ENCODE measurements at regions not wholly inside any gene's neighbourhood (a gene's known extent, or its start where the extent isn't known, plus 50 kb on each side); places are given as distances from the start of the nearest gene placed in this dataset.

GRCh38 chr3:18018491-18019160 lies 276.2 kb upstream of the TBC1D5 start:
- H3K27ac ChIP-seq (ENCODE audit: insufficient read depth, low read length, poor library complexity, severe bottlenecking) = no peak overlapping the region
- no peak overlapping the region for H3K4me3 ChIP-seq (ENCODE audit: insufficient read depth, low read depth, low read length, poor library complexity, severe bottlenecking)
- no peak for DNase-seq
- peaks cover 6% of the 10 kb centered on the region for H3K27me3 ChIP-seq (replicated peaks; ENCODE audit: control insufficient read depth, insufficient read depth, low read length, poor library complexity, severe bottlenecking)
- no peaks in the 10 kb centered on the region for H3K36me3 ChIP-seq (ENCODE audit: control insufficient read depth, insufficient read depth, low read length)
- no peaks in the 10 kb centered on the region for H3K9me3 ChIP-seq (ENCODE audit: control insufficient read depth, low read length)
- no peaks in the 10 kb centered on the region for H3K4me1 ChIP-seq (ENCODE audit: control insufficient read depth, insufficient read depth, low read length, poor library complexity, severe bottlenecking)

GRCh38 chr3:18016366-18016765 lies 273.9 kb upstream of the TBC1D5 start:
- Histone ChIP-seq H3K4me3 (ENCODE audit: insufficient read depth, low read depth, low read length, poor library complexity, severe bottlenecking) (no peak overlapping the region), H3K9me3 (ENCODE audit: control insufficient read depth, low read length) (no peaks in the 10 kb centered on the region), H3K4me1 (ENCODE audit: control insufficient read depth, insufficient read depth, low read length, poor library complexity, severe bottlenecking) (no peaks in the 10 kb centered on the region), H3K27me3 (replicated peaks; ENCODE audit: control insufficient read depth, insufficient read depth, low read length, poor library complexity, severe bottlenecking) (peaks cover 6% of the 10 kb centered on the region), H3K27ac (ENCODE audit: insufficient read depth, low read length, poor library complexity, severe bottlenecking) (no peak overlapping the region), H3K36me3 (ENCODE audit: control insufficient read depth, insufficient read depth, low read length) (no peaks in the 10 kb centered on the region)
- no peak for DNase-seq

GRCh38 chr3:18012933-18013332 lies 270.5 kb upstream of the TBC1D5 start:
- H3K27me3 ChIP-seq (replicated peaks; ENCODE audit: control insufficient read depth, insufficient read depth, low read length, poor library complexity, severe bottlenecking) = no peaks in the 10 kb centered on the region
- H3K4me1 ChIP-seq (ENCODE audit: control insufficient read depth, insufficient read depth, low read length, poor library complexity, severe bottlenecking) = no peaks in the 10 kb centered on the region
- no peak for DNase-seq
- no peak overlapping the region for H3K27ac ChIP-seq (ENCODE audit: insufficient read depth, low read length, poor library complexity, severe bottlenecking)
- no peaks in the 10 kb centered on the region for H3K36me3 ChIP-seq (ENCODE audit: control insufficient read depth, insufficient read depth, low read length)
- no peak overlapping the region for H3K4me3 ChIP-seq (ENCODE audit: insufficient read depth, low read depth, low read length, poor library complexity, severe bottlenecking)
- no peaks in the 10 kb centered on the region for H3K9me3 ChIP-seq (ENCODE audit: control insufficient read depth, low read length)

GRCh38 chr3:18012436-18012835 lies 270.0 kb upstream of the TBC1D5 start:
- DNase-seq = no peak
- no peaks in the 10 kb centered on the region for H3K27me3 ChIP-seq (replicated peaks; ENCODE audit: control insufficient read depth, insufficient read depth, low read length, poor library complexity, severe bottlenecking)
- H3K4me1 ChIP-seq (ENCODE audit: control insufficient read depth, insufficient read depth, low read length, poor library complexity, severe bottlenecking) = no peaks in the 10 kb centered on the region
- H3K4me3 ChIP-seq (ENCODE audit: insufficient read depth, low read depth, low read length, poor library complexity, severe bottlenecking) = no peak overlapping the region
- H3K36me3 ChIP-seq (ENCODE audit: control insufficient read depth, insufficient read depth, low read length) = no peaks in the 10 kb centered on the region
- H3K9me3 ChIP-seq (ENCODE audit: control insufficient read depth, low read length) = no peaks in the 10 kb centered on the region
- no peak overlapping the region for H3K27ac ChIP-seq (ENCODE audit: insufficient read depth, low read length, poor library complexity, severe bottlenecking)

- no peak overlapping the region for H3K4me3 ChIP-seq (ENCODE audit: insufficient read depth, low read depth, low read length, poor library complexity, severe bottlenecking)
- no peaks in the 10 kb centered on the region for H3K36me3 ChIP-seq (ENCODE audit: control insufficient read depth, insufficient read depth, low read length)
- H3K27me3 ChIP-seq (replicated peaks; ENCODE audit: control insufficient read depth, insufficient read depth, low read length, poor library complexity, severe bottlenecking) = no peaks in the 10 kb centered on the region
- no peak for DNase-seq
- H3K9me3 ChIP-seq (ENCODE audit: control insufficient read depth, low read length) = no peaks in the 10 kb centered on the region
- H3K27ac ChIP-seq (ENCODE audit: insufficient read depth, low read length, poor library complexity, severe bottlenecking) = no peak overlapping the region
- no peaks in the 10 kb centered on the region for H3K4me1 ChIP-seq (ENCODE audit: control insufficient read depth, insufficient read depth, low read length, poor library complexity, severe bottlenecking)
Observed at GRCh38 chr3:18011387-18011786, 269.0 kb upstream of the TBC1D5 start.

- Histone ChIP-seq H3K9me3 (ENCODE audit: control insufficient read depth, low read length) (no peaks in the 10 kb centered on the region), H3K36me3 (ENCODE audit: control insufficient read depth, insufficient read depth, low read length) (no peaks in the 10 kb centered on the region), H3K27ac (ENCODE audit: insufficient read depth, low read length, poor library complexity, severe bottlenecking) (no peak overlapping the region), H3K4me1 (ENCODE audit: control insufficient read depth, insufficient read depth, low read length, poor library complexity, severe bottlenecking) (no peaks in the 10 kb centered on the region), H3K27me3 (replicated peaks; ENCODE audit: control insufficient read depth, insufficient read depth, low read length, poor library complexity, severe bottlenecking) (no peaks in the 10 kb centered on the region), H3K4me3 (ENCODE audit: insufficient read depth, low read depth, low read length, poor library complexity, severe bottlenecking) (no peak overlapping the region)
- DNase-seq = no peak
Observed at GRCh38 chr3:18010001-18010400, 267.6 kb upstream of the TBC1D5 start.

- H3K9me3 ChIP-seq (ENCODE audit: control insufficient read depth, low read length) = no peaks in the 10 kb centered on the region
- no peak for DNase-seq
- no peaks in the 10 kb centered on the region for H3K4me1 ChIP-seq (ENCODE audit: control insufficient read depth, insufficient read depth, low read length, poor library complexity, severe bottlenecking)
- no peak overlapping the region for H3K4me3 ChIP-seq (ENCODE audit: insufficient read depth, low read depth, low read length, poor library complexity, severe bottlenecking)
- H3K36me3 ChIP-seq (ENCODE audit: control insufficient read depth, insufficient read depth, low read length) = no peaks in the 10 kb centered on the region
- no peak overlapping the region for H3K27ac ChIP-seq (ENCODE audit: insufficient read depth, low read length, poor library complexity, severe bottlenecking)
- no peaks in the 10 kb centered on the region for H3K27me3 ChIP-seq (replicated peaks; ENCODE audit: control insufficient read depth, insufficient read depth, low read length, poor library complexity, severe bottlenecking)
Observed at GRCh38 chr3:18008706-18009368, 266.4 kb upstream of the TBC1D5 start.

- Histone ChIP-seq H3K36me3 (ENCODE audit: control insufficient read depth, insufficient read depth, low read length) (no peaks in the 10 kb centered on the region), H3K4me1 (ENCODE audit: control insufficient read depth, insufficient read depth, low read length, poor library complexity, severe bottlenecking) (no peaks in the 10 kb centered on the region), H3K27me3 (replicated peaks; ENCODE audit: control insufficient read depth, insufficient read depth, low read length, poor library complexity, severe bottlenecking) (no peaks in the 10 kb centered on the region), H3K9me3 (ENCODE audit: control insufficient read depth, low read length) (no peaks in the 10 kb centered on the region), H3K27ac (ENCODE audit: insufficient read depth, low read length, poor library complexity, severe bottlenecking) (no peak overlapping the region), H3K4me3 (ENCODE audit: insufficient read depth, low read depth, low read length, poor library complexity, severe bottlenecking) (no peak overlapping the region)
- DNase-seq = no peak
Observed at GRCh38 chr3:18007980-18008379, 265.5 kb upstream of the TBC1D5 start.

GRCh38 chr3:17995769-17996168 lies 253.3 kb upstream of the TBC1D5 start:
- Histone ChIP-seq H3K27me3 (replicated peaks; ENCODE audit: control insufficient read depth, insufficient read depth, low read length, poor library complexity, severe bottlenecking) (no peaks in the 10 kb centered on the region), H3K4me3 (ENCODE audit: insufficient read depth, low read depth, low read length, poor library complexity, severe bottlenecking) (no peak overlapping the region), H3K27ac (ENCODE audit: insufficient read depth, low read length, poor library complexity, severe bottlenecking) (no peak overlapping the region), H3K4me1 (ENCODE audit: control insufficient read depth, insufficient read depth, low read length, poor library complexity, severe bottlenecking) (no peaks in the 10 kb centered on the region), H3K36me3 (ENCODE audit: control insufficient read depth, insufficient read depth, low read length) (no peaks in the 10 kb centered on the region), H3K9me3 (ENCODE audit: control insufficient read depth, low read length) (no peaks in the 10 kb centered on the region)
- no peak for DNase-seq

- H3K27ac ChIP-seq (ENCODE audit: insufficient read depth, low read length, poor library complexity, severe bottlenecking) = no peak overlapping the region
- no peaks in the 10 kb centered on the region for H3K36me3 ChIP-seq (ENCODE audit: control insufficient read depth, insufficient read depth, low read length)
- DNase-seq = no peak
- no peaks in the 10 kb centered on the region for H3K27me3 ChIP-seq (replicated peaks; ENCODE audit: control insufficient read depth, insufficient read depth, low read length, poor library complexity, severe bottlenecking)
- H3K4me1 ChIP-seq (ENCODE audit: control insufficient read depth, insufficient read depth, low read length, poor library complexity, severe bottlenecking) = no peaks in the 10 kb centered on the region
- H3K9me3 ChIP-seq (ENCODE audit: control insufficient read depth, low read length) = no peaks in the 10 kb centered on the region
- H3K4me3 ChIP-seq (ENCODE audit: insufficient read depth, low read depth, low read length, poor library complexity, severe bottlenecking) = no peak overlapping the region
Observed at GRCh38 chr3:17994167-17994566, 251.7 kb upstream of the TBC1D5 start.
